Astrocyte (in vitro differentiated cells and primary cell): ENCODE measurements at regions not wholly inside any gene's neighbourhood (a gene's known extent, or its start where the extent isn't known, plus 50 kb on each side); places are given as distances from the start of the nearest gene placed in this dataset.
A peak's percentile ranks its signal among the peaks of the same experiment; 100 is the strongest.

Source experiments
- DNase-seq: peaks from one replicate; pipeline ENCODE4 v3.0.0-alpha.2; 2010; ENCODE audit warnings: low read depth
- FAIRE-seq: peaks from 2 replicates; lab custom pipeline; 2011; peaks lifted over from hg19 to GRCh38; lab: Jason Lieb, UNC
- H2AFZ ChIP-seq: 2 replicates; pipeline ENCODE4 v1.6.0; 2012; ENCODE audit warnings: low read depth, low read length, inconsistent platforms
- H3K27ac ChIP-seq: 2 replicates; pipeline ENCODE4 v1.5.1; 2011; ENCODE audit warnings: low read depth, low read length, inconsistent platforms
- H3K27me3 ChIP-seq: 2 replicates; pipeline ENCODE4 v1.6.0; 2011; ENCODE audit warnings: low read length, inconsistent platforms; ENCODE audit not compliant: insufficient read depth
- H3K36me3 ChIP-seq: 2 replicates; pipeline ENCODE4 v1.5.1; 2011; ENCODE audit warnings: low read length, inconsistent platforms; ENCODE audit not compliant: insufficient read depth
- H3K4me1 ChIP-seq: 2 replicates; pipeline ENCODE4 v1.5.1; 2011; ENCODE audit warnings: low read length, inconsistent platforms; ENCODE audit not compliant: insufficient read depth
- H3K4me2 ChIP-seq: 2 replicates; pipeline ENCODE4 v1.6.0; 2012; ENCODE audit warnings: low read length, inconsistent platforms
- H3K4me3 ChIP-seq: 2 replicates; pipeline ENCODE4 v1.5.1; 2011; ENCODE audit warnings: low read depth, mild to moderate bottlenecking, low read length, inconsistent platforms; ENCODE audit not compliant: insufficient read depth
- H3K79me2 ChIP-seq: 2 replicates; pipeline ENCODE4 v1.6.0; 2012; ENCODE audit warnings: mild to moderate bottlenecking, low read length, inconsistent platforms; ENCODE audit not compliant: insufficient read depth
- H3K9ac ChIP-seq: 2 replicates; pipeline ENCODE4 v1.6.0; 2012; ENCODE audit warnings: mild to moderate bottlenecking, low read length, inconsistent platforms
- H3K9me3 ChIP-seq: 2 replicates; pipeline ENCODE4 v1.5.1; 2012; ENCODE audit warnings: low read depth, mild to moderate bottlenecking, low read length, inconsistent platforms; ENCODE audit not compliant: insufficient read depth
- H4K20me1 ChIP-seq: 2 replicates; pipeline ENCODE4 v1.6.0; 2012; ENCODE audit warnings: low read length, inconsistent platforms; ENCODE audit not compliant: insufficient read depth
- H3K27ac Mint-ChIP-seq: one replicate; pipeline ENCODE4 v1.8.0; 2021; ENCODE audit warnings: mild to moderate bottlenecking, mixed read lengths; ENCODE audit not compliant: unreplicated experiment
- H3K27me3 Mint-ChIP-seq: one replicate; pipeline ENCODE4 v1.8.0; 2021; ENCODE audit warnings: low read depth, mixed read lengths; ENCODE audit not compliant: unreplicated experiment
- H3K36me3 Mint-ChIP-seq: one replicate; pipeline ENCODE4 v1.8.0; 2021; ENCODE audit warnings: low read depth, mixed read lengths; ENCODE audit not compliant: unreplicated experiment
- H3K4me1 Mint-ChIP-seq: one replicate; pipeline ENCODE4 v1.8.0; 2021; ENCODE audit warnings: low read depth, mixed read lengths; ENCODE audit not compliant: unreplicated experiment
- H3K4me3 Mint-ChIP-seq: one replicate; pipeline ENCODE4 v1.8.0; 2021; ENCODE audit warnings: mild to moderate bottlenecking, moderate library complexity, mixed read lengths; ENCODE audit not compliant: unreplicated experiment
- H3K9me3 Mint-ChIP-seq: one replicate; pipeline ENCODE4 v1.8.0; 2021; ENCODE audit warnings: mild to moderate bottlenecking, mixed read lengths; ENCODE audit not compliant: unreplicated experiment
- CTCF ChIP-seq: IDR thresholded peaks from 2 replicates; pipeline ENCODE4 v1.5.1; 2011; ENCODE audit warnings: low read depth, mild to moderate bottlenecking, inconsistent platforms, low read length, moderate library complexity; ENCODE audit not compliant: insufficient read depth
- EZH2 ChIP-seq: IDR thresholded peaks from 2 replicates; pipeline ENCODE4 v1.6.1; 2012; ENCODE audit warnings: mild to moderate bottlenecking, low read length, inconsistent platforms; ENCODE audit not compliant: insufficient read depth

- H3K4me1 Mint-ChIP-seq = peaks cover 25% of the 10 kb centered on the region
- no peaks in the 10 kb centered on the region for H3K36me3 Mint-ChIP-seq
- FAIRE-seq (no peak), DNase-seq (no peak)
- no peaks in the 10 kb centered on the region for H3K27me3 Mint-ChIP-seq
- Histone ChIP-seq H3K27ac (no peak overlapping the region), H2AFZ (no peak overlapping the region), H3K79me2 (no peaks in the 10 kb centered on the region), H3K9ac (no peak overlapping the region), H4K20me1 (no peaks in the 10 kb centered on the region), H3K27me3 (no peaks in the 10 kb centered on the region), H3K4me3 (no peak overlapping the region), H3K4me1 (no peaks in the 10 kb centered on the region), H3K36me3 (no peaks in the 10 kb centered on the region), H3K9me3 (no peaks in the 10 kb centered on the region), H3K4me2 (no peak overlapping the region)
- H3K27ac Mint-ChIP-seq = no peak overlapping the region
- H3K4me3 Mint-ChIP-seq = no peak overlapping the region
- H3K9me3 Mint-ChIP-seq = no peaks in the 10 kb centered on the region
- TF ChIP-seq CTCF = no peak
- no peak for TF ChIP-seq EZH2
These were observed 237.6 kb upstream of the ZNF462 start for GRCh38 chr9:106625259-106625789.

- Histone ChIP-seq H3K27me3 (no peaks in the 10 kb centered on the region), H3K36me3 (no peaks in the 10 kb centered on the region), H3K27ac (no peak overlapping the region), H3K9ac (no peak overlapping the region), H3K4me2 (no peak overlapping the region), H2AFZ (no peak overlapping the region), H3K9me3 (no peaks in the 10 kb centered on the region), H3K4me3 (no peak overlapping the region), H4K20me1 (no peaks in the 10 kb centered on the region), H3K4me1 (no peaks in the 10 kb centered on the region), H3K79me2 (no peaks in the 10 kb centered on the region)
- no peak for FAIRE-seq
- Mint-ChIP-seq H3K36me3 (no peaks in the 10 kb centered on the region), H3K4me3 (no peak overlapping the region), H3K27me3 (no peaks in the 10 kb centered on the region), H3K27ac (peak overlapping the region; percentile 14), H3K4me1 (peaks cover 13% of the 10 kb centered on the region), H3K9me3 (no peaks in the 10 kb centered on the region)
- TF ChIP-seq CTCF (no peak), EZH2 (no peak)
- no peak for DNase-seq
These were observed 236.0 kb upstream of the ZNF462 start for GRCh38 chr9:106626936-106627335.

GRCh38 chr9:106632621-106633020 is 230.3 kb upstream of the ZNF462 start:
- Histone ChIP-seq H3K4me1 (no peaks in the 10 kb centered on the region), H3K9me3 (no peaks in the 10 kb centered on the region), H3K36me3 (no peaks in the 10 kb centered on the region), H3K9ac (no peak overlapping the region), H4K20me1 (no peaks in the 10 kb centered on the region), H2AFZ (no peak overlapping the region), H3K79me2 (no peaks in the 10 kb centered on the region), H3K27ac (no peak overlapping the region), H3K4me3 (no peak overlapping the region), H3K4me2 (no peak overlapping the region), H3K27me3 (no peaks in the 10 kb centered on the region)
- H3K4me3 Mint-ChIP-seq = peak overlapping the region; percentile 3
- peak overlapping the region; percentile 95 for H3K27ac Mint-ChIP-seq
- FAIRE-seq (no peak), DNase-seq (no peak)
- H3K4me1 Mint-ChIP-seq = peaks cover 21% of the 10 kb centered on the region
- H3K36me3 Mint-ChIP-seq = no peaks in the 10 kb centered on the region
- H3K27me3 Mint-ChIP-seq = no peaks in the 10 kb centered on the region
- TF ChIP-seq EZH2 = no peak
- TF ChIP-seq CTCF = no peak
- H3K9me3 Mint-ChIP-seq = no peaks in the 10 kb centered on the region
